Naive thymus-derived CD4-positive, alpha-beta T cell (primary cell): ENCODE measurements at regions not wholly inside any gene's neighbourhood (a gene's known extent, or its start where the extent isn't known, plus 50 kb on each side); places are given as distances from the start of the nearest gene placed in this dataset.
"Not testable (repeated sequence)": the region's sequence is repeated elsewhere in the genome, so short reads cannot be mapped to it uniquely, and the experiment has no call there.

ENCODE experiments used
- ATAC-seq: fragments of 150-1000 bp; cut with Tn5 transposase; 2 replicates; pipeline ENCODE4 v1.10.0; 2021; ENCODE audit warnings: mild to moderate bottlenecking, moderate library complexity
- CTCF ChIA-PET: fragments of 350-600 bp; sonication (Branson Sonifier 250); formaldehyde crosslinking; loops from one replicate; lab custom pipeline; 2021; ENCODE audit warnings: antibody characterized with exemption; lab: Charles Lee
- POLR2A ChIA-PET: fragments of 350-600 bp; sonication (Branson Sonifier 250); formaldehyde crosslinking; loops from one replicate; lab custom pipeline; 2021; ENCODE audit warnings: antibody characterized with exemption, inconsistent platforms; lab: Charles Lee
- DNase-seq, 9 donors: peaks; one replicate each; pipeline versions ENCODE4 v3.0.0 to v3.0.0-alpha.2; 2020 to 2022; ENCODE audit warnings: mixed read lengths in 1 of 9
- H3K27ac ChIP-seq: one replicate; pipeline ENCODE4 v1.7.0; 2013; ENCODE audit warnings: mild to moderate bottlenecking, low read depth, low read length, moderate library complexity
- H3K27me3 ChIP-seq, 2 donors: one replicate each; pipeline ENCODE4 v1.7.0; 2013; ENCODE audit warnings: low read length in 2 of 2, mild to moderate bottlenecking in 2 of 2, moderate library complexity in 2 of 2; ENCODE audit not compliant: control insufficient read depth in 2 of 2, insufficient read depth in 2 of 2
- H3K36me3 ChIP-seq, 3 experiments: 1 replicate in 2 of 3; 2 replicates in 1 of 3; pipeline ENCODE4 v1.7.0; 2013; ENCODE audit warnings: low read length in 3 of 3, mild to moderate bottlenecking in 3 of 3, moderate library complexity in 1 of 3; ENCODE audit not compliant: insufficient read depth in 3 of 3, control insufficient read depth in 2 of 3
- H3K4me1 ChIP-seq, 2 donors: one replicate each; pipeline ENCODE4 v1.7.0; 2013; ENCODE audit warnings: low read length in 2 of 2, mild to moderate bottlenecking in 2 of 2, moderate library complexity in 1 of 2; ENCODE audit not compliant: control insufficient read depth in 2 of 2, insufficient read depth in 2 of 2
- H3K4me3 ChIP-seq: 2 replicates; pipeline ENCODE4 v1.7.0; 2013; ENCODE audit warnings: mild to moderate bottlenecking, low read length
- H3K9me3 ChIP-seq, 3 experiments: 1 replicate in 2 of 3; 2 replicates in 1 of 3; pipeline ENCODE4 v1.7.0; 2013; ENCODE audit warnings: low read length in 3 of 3; ENCODE audit not compliant: control insufficient read depth in 2 of 3
- H3K27ac Mint-ChIP-seq, 9 donors: one replicate each; pipeline ENCODE4 v1.8.0; 2020 to 2022; ENCODE audit warnings: mixed read lengths in 9 of 9, mild to moderate bottlenecking in 8 of 9, moderate library complexity in 5 of 9, inconsistent platforms in 2 of 9
- H3K27me3 Mint-ChIP-seq, 5 donors: one replicate each; pipeline ENCODE4 v1.8.0; 2021 to 2022; ENCODE audit warnings: mixed read lengths in 5 of 5, mild to moderate bottlenecking in 1 of 5
- H3K36me3 Mint-ChIP-seq, 5 donors: one replicate each; pipeline ENCODE4 v1.8.0; 2020 to 2022; ENCODE audit warnings: mixed read lengths in 5 of 5, mild to moderate bottlenecking in 3 of 5, inconsistent platforms in 1 of 5
- H3K4me1 Mint-ChIP-seq, 7 donors: one replicate each; pipeline ENCODE4 v1.8.0; 2020 to 2022; ENCODE audit warnings: mixed read lengths in 7 of 7, mild to moderate bottlenecking in 3 of 7, inconsistent platforms in 1 of 7
- H3K4me3 Mint-ChIP-seq, 10 donors: one replicate each; pipeline ENCODE4 v1.8.0; 2020 to 2022; ENCODE audit warnings: mild to moderate bottlenecking in 10 of 10, mixed read lengths in 10 of 10, moderate library complexity in 6 of 10, inconsistent platforms in 2 of 10
- H3K9me3 Mint-ChIP-seq, 11 donors: one replicate each; pipeline ENCODE4 v1.8.0; 2020 to 2022; ENCODE audit warnings: mixed read lengths in 11 of 11, mild to moderate bottlenecking in 4 of 11, inconsistent platforms in 1 of 11, moderate library complexity in 1 of 11
- intact Hi-C, 2 donors: fragments of 100-400 bp; cut with micrococcal nuclease; formaldehyde crosslinking; loops; one replicate each; pipeline ENCODE4 v1.15.1; 2023

DNA sequence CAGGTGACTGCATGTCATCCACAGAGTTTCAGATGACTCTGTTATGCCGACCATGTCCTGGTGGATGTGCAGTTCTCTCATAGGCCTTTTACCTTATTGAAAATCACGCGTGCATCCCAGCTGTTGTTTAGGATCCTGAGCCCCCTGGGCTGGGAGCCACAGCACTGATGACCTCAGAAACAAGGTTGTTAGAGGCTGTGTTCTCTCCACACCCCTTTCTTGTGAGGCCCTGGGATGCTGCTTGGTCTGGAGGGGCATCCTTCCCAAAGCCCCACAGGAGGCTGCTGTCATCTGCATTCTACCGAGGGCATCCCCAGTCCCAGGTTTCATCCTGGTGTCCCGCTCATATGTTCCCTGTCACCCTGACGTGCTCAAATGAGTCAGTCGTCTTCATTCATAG is 76.5 kb upstream of the IRX4 start:
- intact Hi-C loops, result no loop called here
- Histone ChIP-seq H3K4me1 (no peaks in the 10 kb centered on the region), H3K27ac (no peak overlapping the region), H3K4me3 (no peak overlapping the region), H3K36me3 (no peaks in the 10 kb centered on the region), H3K27me3 (no peaks in the 10 kb centered on the region), H3K9me3 (no peaks in the 10 kb centered on the region)
- Mint-ChIP-seq H3K4me3 (no peak overlapping the region), H3K4me1 (no peaks in the 10 kb centered on the region), H3K27ac (no peak overlapping the region), H3K27me3 (peaks cover 0 to 51% (median 16%) of the 10 kb centered on the region in 5 donors), H3K36me3 (no peaks in the 10 kb centered on the region), H3K9me3 (no peaks in the 10 kb centered on the region)
- ATAC-seq (no peak), DNase-seq (no peak)
- CTCF ChIA-PET, result no interaction called here
- POLR2A ChIA-PET, result no interaction called here

DNA sequence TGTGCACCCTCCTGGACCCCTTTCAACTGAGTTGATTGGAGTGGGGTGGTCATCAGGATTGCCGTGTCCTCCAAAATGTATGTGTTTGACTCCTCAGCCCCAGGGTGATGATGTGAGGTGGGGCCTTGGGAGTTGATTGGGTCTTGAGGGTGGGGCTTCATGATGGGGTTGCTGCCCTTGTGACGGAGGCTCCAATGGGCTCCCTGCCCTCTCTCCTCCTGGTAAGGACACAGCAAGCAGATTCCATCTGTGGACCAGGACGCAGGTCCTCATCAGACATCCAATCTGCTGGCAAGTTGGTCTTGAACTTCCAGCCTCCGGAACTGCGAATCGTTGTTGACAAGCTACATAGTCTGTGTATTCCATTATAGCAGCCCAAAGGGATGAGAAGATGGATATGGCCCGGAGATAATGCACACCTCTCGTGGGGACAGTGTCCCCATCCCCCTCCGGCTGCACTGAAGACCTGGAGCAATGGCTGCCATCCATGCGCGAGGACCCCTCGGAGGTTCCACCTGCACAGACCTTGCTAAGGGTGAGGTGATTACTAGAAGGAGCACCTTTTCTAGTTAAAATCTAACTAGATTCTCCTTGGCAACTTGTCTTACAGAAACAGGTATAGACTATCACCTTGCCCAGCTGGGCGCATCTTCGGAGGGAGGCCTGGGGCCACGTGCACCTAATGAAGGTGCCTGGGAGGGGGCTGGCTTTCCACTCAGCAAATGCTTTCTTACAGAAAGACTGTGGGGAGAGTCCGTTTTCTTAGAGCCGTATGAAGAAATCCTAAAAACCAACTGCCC is 75.7 kb upstream of the IRX4 start:
- Mint-ChIP-seq H3K4me3 (no peak overlapping the region), H3K9me3 (no peaks in the 10 kb centered on the region), H3K27me3 (peaks cover 0 to 50% (median 17%) of the 10 kb centered on the region in 5 donors), H3K4me1 (no peaks in the 10 kb centered on the region), H3K36me3 (no peaks in the 10 kb centered on the region), H3K27ac (no peak overlapping the region)
- Histone ChIP-seq H3K27me3 (no peaks in the 10 kb centered on the region), H3K9me3 (no peaks in the 10 kb centered on the region), H3K27ac (no peak overlapping the region), H3K4me3 (no peak overlapping the region), H3K36me3 (no peaks in the 10 kb centered on the region), H3K4me1 (no peaks in the 10 kb centered on the region)
- CTCF ChIA-PET, result no interaction called here
- POLR2A ChIA-PET, result no interaction called here
- no peak for DNase-seq
- ATAC-seq, result no peak
- intact Hi-C loops, result no loop called here

DNA sequence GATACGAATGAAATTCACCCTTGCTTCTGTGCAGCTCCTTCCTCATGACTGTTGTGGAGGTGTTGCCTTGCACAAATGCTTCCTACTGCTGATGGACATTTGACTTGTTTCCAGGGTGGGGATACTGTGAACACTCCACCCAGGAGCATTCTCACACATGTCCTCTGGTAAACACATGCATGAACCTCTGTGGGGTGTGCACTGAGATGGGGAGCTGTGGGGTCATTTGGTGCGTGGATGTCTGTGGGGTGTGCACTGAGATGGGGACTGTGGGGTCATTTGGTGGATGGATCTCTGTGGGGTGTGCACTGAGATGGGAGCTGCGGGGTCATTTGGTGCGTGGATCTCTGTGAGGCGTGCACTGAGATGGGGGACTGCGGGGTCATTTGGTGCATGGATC is 72.9 kb upstream of the IRX4 start:
- Mint-ChIP-seq H3K4me1 (peaks cover 0 to 3% (median 0%) of the 10 kb centered on the region in 7 donors), H3K27me3 (peaks cover 6 to 64% (median 23%) of the 10 kb centered on the region in 5 donors), H3K27ac (no peak overlapping the region), H3K9me3 (peaks cover 0 to 6% (median 0%) of the 10 kb centered on the region in 11 donors), H3K4me3 (no peak overlapping the region), H3K36me3 (peaks cover 0 to 3% (median 0%) of the 10 kb centered on the region in 5 donors)
- DNase-seq (no peak), ATAC-seq (no peak)
- ChIA-PET CTCF (no interaction called here), POLR2A (no interaction called here)
- H3K27ac ChIP-seq, result no peak overlapping the region
- no peak overlapping the region for H3K4me3 ChIP-seq
- H3K4me1 ChIP-seq, result no peaks in the 10 kb centered on the region
- no peaks in the 10 kb centered on the region for H3K36me3 ChIP-seq
- no peaks in the 10 kb centered on the region for H3K27me3 ChIP-seq
- intact Hi-C loops, result no loop called here
- no peaks in the 10 kb centered on the region for H3K9me3 ChIP-seq

DNA sequence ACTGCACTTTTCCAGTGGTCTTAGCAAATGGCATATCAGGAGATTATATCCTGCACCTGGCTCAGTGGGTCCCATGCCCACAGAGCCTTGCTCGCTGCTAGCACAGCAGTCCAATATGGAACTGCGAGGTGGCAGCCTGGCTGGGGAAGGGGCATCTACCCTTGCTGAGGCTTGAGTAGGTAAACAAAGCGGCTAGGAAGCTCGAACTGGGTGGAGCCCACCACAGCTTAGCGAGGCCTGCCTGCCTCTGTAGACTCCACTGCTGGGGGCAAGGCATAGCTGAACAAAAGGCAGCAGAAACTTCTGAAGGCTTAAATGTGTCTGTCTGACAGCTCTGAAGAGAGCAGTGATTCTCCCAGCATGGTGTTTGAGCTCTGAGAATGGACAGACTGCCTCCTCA is 71.0 kb upstream of the IRX4 start:
- H3K4me1 ChIP-seq, H3K27ac Mint-ChIP-seq, CTCF ChIA-PET, H3K27ac ChIP-seq, DNase-seq, H3K36me3 ChIP-seq, H3K4me3 ChIP-seq, ATAC-seq, H3K27me3 ChIP-seq, H3K4me3 Mint-ChIP-seq, H3K9me3 ChIP-seq, intact Hi-C loops, POLR2A ChIA-PET, H3K9me3 Mint-ChIP-seq, H3K4me1 Mint-ChIP-seq, H3K36me3 Mint-ChIP-seq: not testable (repeated sequence)
- H3K27me3 Mint-ChIP-seq, result peaks cover 6 to 70% (median 20%) of the 10 kb centered on the region in 5 donors

DNA sequence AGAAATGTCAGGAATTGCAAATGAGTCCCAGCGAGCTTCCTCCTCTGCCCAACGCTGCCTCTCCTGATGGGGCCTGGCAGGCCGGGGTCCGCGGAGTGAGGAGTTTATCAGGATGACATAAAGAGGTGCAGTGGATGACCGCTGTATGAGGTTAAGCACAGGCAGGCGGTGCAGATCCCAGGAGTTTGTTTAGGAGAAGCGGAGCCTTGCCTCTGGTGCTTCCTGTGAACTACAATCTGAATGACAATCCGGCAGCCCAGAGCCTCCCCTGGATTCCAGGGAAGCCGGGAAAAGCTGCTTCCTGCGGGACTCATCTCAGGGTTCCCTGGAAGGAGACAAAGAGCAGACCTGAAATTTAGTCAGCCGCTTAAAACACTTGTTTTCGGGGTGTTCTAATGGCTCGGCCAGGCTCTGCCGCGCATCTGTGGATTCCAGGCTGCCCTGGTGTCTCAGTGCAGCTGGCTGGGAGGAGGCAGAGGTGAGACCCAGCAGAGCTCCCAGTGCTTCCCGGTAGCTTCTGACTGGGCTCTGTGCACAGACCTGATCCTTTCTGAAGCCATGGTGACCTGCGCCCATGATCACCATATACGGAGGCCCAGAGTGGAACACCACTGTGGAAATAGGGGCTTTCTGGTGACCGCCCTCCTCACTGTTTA is 69.8 kb upstream of the IRX4 start:
- no peaks in the 10 kb centered on the region for H3K9me3 ChIP-seq
- peaks cover 0 to 3% (median 0%) of the 10 kb centered on the region in 7 donors for H3K4me1 Mint-ChIP-seq
- H3K4me3 ChIP-seq, result no peak overlapping the region
- ChIA-PET POLR2A (no interaction called here), CTCF (no interaction called here)
- no peaks in the 10 kb centered on the region for H3K36me3 ChIP-seq
- intact Hi-C loops, result no loop called here
- peaks cover 0 to 3% (median 0%) of the 10 kb centered on the region in 5 donors for H3K36me3 Mint-ChIP-seq
- H3K9me3 Mint-ChIP-seq, result peaks cover 0 to 6% (median 0%) of the 10 kb centered on the region in 11 donors
- no peaks in the 10 kb centered on the region for H3K4me1 ChIP-seq
- DNase-seq, result no peak
- H3K27ac ChIP-seq, result no peak overlapping the region
- no peaks in the 10 kb centered on the region for H3K27me3 ChIP-seq
- no peak overlapping the region for H3K4me3 Mint-ChIP-seq
- ATAC-seq, result no peak
- no peak overlapping the region for H3K27ac Mint-ChIP-seq
- peaks cover 6 to 71% (median 23%) of the 10 kb centered on the region in 5 donors for H3K27me3 Mint-ChIP-seq

DNA sequence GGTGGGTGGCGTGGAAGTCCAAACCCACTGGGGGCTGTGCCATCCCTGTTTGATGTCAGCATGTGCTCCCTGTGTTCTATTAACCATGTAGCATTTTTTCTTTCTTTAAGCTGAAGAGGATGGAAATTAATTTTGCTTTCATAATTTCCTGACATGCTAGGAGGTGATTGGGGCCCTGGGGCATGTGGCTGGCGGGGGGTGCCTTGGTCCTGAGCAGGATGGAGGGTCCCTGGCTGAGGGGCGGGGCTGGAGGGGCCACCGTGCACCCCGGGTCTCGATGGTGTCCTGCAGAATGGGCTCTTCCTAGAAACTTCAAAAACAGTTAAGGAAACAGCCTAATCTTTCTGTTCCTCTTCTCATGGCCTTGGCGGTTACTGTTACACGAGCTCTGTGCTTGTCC is 69.3 kb upstream of the IRX4 start:
- Histone ChIP-seq H3K27me3 (no peaks in the 10 kb centered on the region), H3K27ac (no peak overlapping the region), H3K4me1 (no peaks in the 10 kb centered on the region), H3K4me3 (no peak overlapping the region), H3K9me3 (no peaks in the 10 kb centered on the region), H3K36me3 (no peaks in the 10 kb centered on the region)
- H3K4me1 Mint-ChIP-seq, result peaks cover 0 to 3% (median 0%) of the 10 kb centered on the region in 7 donors
- peaks cover 6 to 70% (median 26%) of the 10 kb centered on the region in 5 donors for H3K27me3 Mint-ChIP-seq
- no peak overlapping the region for H3K27ac Mint-ChIP-seq
- CTCF ChIA-PET, result no interaction called here
- H3K9me3 Mint-ChIP-seq, result peaks cover 0 to 6% (median 0%) of the 10 kb centered on the region in 11 donors
- POLR2A ChIA-PET, result no interaction called here
- DNase-seq (no peak), ATAC-seq (no peak)
- H3K4me3 Mint-ChIP-seq, result no peak overlapping the region
- intact Hi-C loops, result no loop called here
- peaks cover 0 to 3% (median 0%) of the 10 kb centered on the region in 5 donors for H3K36me3 Mint-ChIP-seq
